RPMI7951 (cell line): ENCODE measurements at regions not wholly inside any gene's neighbourhood (a gene's known extent, or its start where the extent isn't known, plus 50 kb on each side); places are given as distances from the start of the nearest gene placed in this dataset.

Experiments
- DNase-seq: peaks from one replicate; pipeline ENCODE4 v3.0.0-alpha.2; 2012; ENCODE audit warnings: low read depth

DNA sequence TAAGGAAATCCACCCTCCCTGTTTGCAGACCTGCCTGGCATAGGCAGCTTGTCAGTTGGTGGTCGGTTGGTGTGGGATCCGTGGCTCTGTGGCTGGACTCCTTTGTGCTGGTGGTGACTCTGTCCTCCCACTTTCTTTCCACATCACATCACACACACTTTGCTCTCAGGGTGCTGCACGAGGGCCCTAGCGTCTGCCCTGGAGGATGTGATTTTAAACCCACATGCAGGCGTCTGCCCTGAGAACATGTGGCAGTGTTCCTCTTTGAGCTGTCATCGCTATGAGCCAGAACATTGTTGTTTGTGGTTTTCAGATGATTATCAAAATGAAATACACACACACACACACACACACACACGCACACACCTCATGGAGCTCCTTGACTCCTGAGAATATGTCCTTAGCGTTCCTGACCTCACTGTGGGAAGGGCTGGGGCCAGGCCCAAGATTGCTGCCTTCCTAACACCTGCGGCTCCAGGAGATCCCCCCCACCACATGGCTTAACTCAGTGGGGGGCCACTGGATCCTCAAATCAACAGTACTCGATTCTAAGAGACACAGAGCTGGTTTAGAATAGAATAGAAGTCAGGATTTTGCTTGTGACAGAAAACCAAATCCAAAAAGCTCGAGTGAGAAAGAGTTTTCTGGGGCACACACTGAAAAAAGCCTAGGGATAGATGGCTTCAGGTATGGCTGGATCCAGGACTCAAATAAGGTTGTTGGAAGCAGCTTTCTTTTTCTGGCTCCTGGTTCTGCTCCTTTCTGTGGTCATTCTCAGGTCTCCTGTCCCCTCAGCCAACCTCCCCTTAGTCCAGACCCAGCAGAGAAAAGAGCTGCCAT, 54.8 kb downstream of the RTP5 start:
- no peak for DNase-seq

DNA sequence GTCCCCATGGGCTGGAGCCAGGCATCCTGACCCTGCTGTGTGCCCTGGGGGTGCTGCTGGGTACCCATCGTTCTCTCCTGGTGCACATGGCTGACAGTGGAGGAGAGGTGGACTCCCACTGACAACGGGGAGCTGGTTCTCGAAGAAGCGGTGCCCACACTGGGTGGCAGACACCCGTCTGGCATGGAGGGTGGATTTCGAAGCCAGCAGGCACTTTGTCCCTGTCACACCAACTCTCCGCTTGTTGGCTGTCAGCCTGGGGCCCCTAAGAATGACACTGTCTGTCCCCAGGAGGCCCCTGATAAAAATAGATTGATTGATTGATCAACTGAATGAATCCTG, 55.4 kb downstream of the RTP5 start:
- no peak for DNase-seq

DNA sequence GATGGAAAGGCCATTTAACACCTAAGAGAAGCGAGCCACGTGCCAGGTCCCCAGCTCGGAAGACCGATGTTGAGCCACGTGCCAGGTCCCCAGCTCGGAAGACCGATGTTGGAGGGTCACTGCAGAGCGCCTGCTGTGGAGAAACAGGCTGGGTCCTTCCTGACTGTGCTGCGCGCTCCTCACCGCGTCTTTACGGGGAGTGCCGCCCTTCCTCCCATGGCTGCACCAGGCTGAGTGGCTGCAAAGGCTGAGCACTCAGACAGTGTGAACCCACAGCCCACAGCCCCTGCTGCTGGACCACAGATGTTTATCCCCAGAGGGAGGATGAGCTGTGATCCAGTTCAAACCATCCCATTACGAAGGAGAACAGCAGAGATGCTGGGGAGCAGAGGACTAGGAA, 55.7 kb downstream of the RTP5 start:
- no peak for DNase-seq

- DNase-seq = no peak
These were observed 56.4 kb downstream of the RTP5 start for GRCh38 chr2:241925821-241926441.

DNA sequence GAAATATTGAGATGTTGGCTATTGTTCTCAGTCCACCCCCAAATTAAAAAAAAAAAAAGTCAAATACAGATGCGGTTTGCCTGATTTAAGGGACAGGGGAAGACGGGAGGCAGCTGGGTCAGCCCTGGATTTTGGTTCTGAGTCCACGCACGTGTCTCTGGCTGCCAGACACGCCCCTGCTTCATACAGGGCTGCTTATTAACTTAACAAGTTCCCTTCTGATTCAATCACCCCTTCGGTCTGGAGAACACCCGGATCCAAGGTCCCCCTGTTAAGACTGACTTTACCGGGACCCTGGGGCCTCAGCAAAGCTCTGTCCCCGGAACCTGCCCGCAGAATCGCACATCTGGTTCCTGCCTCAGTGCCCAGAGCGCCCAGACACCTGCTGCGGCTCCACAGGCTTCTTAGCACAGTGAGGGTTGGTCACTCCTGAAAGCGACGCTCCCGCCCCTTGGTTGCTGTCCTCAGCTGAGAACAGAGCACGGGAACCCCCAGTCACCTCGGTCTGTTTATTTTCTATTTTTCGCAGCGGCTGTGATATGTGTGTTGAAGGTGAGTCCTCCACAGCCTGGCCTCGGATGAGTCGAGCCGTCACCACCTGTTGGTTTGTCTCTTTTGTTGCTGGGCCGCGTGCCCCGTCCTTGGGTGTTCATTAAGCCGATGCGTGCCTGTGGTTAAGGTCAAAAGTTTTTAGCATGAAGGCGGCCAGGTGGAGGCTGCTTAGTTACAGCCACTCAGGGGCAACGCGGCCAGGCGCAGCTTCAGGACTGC, 57.2 kb downstream of the RTP5 start:
- DNase-seq = no peak

GRCh38 chr2:241929551-241930490, 60.3 kb downstream of the RTP5 start:
- no peak for DNase-seq

- DNase-seq = no peak
These were observed 61.8 kb downstream of the RTP5 start for GRCh38 chr2:241931084-241931975.

- no peak for DNase-seq
These were observed 62.7 kb downstream of the RTP5 start for GRCh38 chr2:241931976-241932898.

- DNase-seq = no peak
These were observed 63.3 kb downstream of the RTP5 start for GRCh38 chr2:241932899-241933178.

GRCh38 chr2:241933179-241933911, 63.8 kb downstream of the RTP5 start:
- peak; percentile 31 for DNase-seq

DNA sequence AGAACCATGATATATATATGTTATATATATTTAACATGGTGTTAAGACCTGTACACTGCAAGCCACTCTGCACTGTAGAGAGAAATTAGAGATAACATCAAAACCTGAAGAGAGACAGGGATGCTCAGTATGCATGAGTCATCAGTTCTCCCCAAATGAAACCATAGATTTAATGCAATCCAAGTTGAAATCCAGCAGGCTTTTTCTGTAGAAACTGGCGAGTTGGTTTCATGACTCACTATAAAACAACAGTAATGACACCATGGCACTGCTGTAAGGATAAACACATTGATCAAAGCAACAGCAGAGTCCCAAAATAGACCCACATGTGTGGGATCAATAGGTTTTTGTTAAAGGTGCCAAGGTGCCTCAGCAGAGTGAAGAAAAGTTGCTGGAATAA, 65.8 kb downstream of the RTP5 start:
- DNase-seq = peak; percentile 90

GRCh38 chr2:241935774-241936173, 66.2 kb downstream of the RTP5 start:
- DNase-seq = no peak

GRCh38 chr2:241936457-241937133, 67.1 kb downstream of the RTP5 start:
- no peak for DNase-seq

DNA sequence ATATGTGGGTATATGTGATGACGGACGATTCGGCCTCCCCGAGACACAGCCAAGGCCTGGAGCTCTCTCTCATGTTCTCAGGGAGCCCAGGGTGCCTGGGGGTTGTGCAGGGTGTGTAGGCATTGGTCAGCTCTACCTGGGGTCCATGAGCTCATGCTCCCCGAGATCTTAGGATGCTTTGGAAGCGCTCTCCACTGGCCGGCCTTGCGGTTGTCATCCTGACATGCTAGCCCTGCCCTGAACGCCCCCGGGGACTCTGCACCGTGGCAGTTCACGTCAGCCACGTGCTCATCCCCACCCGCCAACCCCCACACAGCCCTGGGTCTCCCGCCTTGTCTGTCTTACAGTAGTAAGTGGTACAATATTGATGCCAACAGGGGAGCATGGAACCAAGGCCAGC, 67.8 kb downstream of the RTP5 start:
- DNase-seq = no peak

- DNase-seq = no peak
These were observed 70.0 kb downstream of the RTP5 start for GRCh38 chr2:241939541-241939940.

- DNase-seq = no peak
These were observed 70.8 kb downstream of the RTP5 start for GRCh38 chr2:241940329-241940728.

DNA sequence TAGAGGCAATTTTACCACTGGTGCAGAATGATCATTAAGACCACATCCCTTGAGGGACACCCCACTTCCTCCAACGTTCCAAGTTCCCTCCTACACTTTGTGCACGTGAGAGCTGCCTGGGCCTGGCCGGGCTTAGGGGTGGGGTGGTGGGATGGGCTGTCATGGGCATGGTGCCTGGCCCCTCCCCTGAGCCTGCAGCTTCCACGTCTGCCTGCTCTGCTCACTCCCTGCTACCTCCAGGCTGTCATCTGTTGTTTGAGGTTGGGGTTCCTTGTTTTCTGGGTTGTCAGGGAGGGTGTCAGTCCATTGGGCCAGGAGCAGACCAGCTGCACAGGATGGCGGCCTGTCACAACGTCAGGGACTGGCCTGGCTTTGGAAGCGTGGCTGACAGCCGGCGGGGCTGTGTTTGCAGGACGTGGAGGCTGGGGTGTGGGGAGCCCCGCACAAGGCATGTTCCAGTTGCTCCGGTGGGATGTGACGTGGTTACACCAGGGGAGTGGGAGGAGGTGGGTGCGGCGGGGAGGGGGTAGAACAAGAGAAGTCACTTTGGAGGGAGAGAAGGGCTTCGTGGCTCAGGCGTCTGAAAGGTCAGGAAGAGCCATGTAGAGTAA, 72.3 kb downstream of the RTP5 start:
- no peak for DNase-seq
